Large intestine (tissue), 3 donors: ENCODE measurements at regions not wholly inside any gene's neighbourhood (a gene's known extent, or its start where the extent isn't known, plus 50 kb on each side); places are given as distances from the start of the nearest gene placed in this dataset.
"Not testable (repeated sequence)": the region's sequence is repeated elsewhere in the genome, so short reads cannot be mapped to it uniquely, and the experiment has no call there.

Experiments used
- DNase-seq, 2 donors: peaks; one replicate each; pipeline versions ENCODE4 v3.0.0 to v3.0.0-alpha.2; 2013
- H3K27ac ChIP-seq: one replicate; pipeline ENCODE4 v1.5.1; 2013; ENCODE audit warnings: low read length
- H3K27me3 ChIP-seq: 2 replicates; pipeline ENCODE4 v1.6.1; 2013; ENCODE audit warnings: low read length; ENCODE audit not compliant: control insufficient read depth, insufficient read depth
- H3K36me3 ChIP-seq: 2 replicates; pipeline ENCODE4 v1.6.1; 2013; ENCODE audit warnings: low read length; ENCODE audit not compliant: control insufficient read depth, insufficient read depth
- H3K4me1 ChIP-seq: one replicate; pipeline ENCODE4 v1.6.1; 2013; ENCODE audit warnings: low read length; ENCODE audit not compliant: control insufficient read depth, insufficient read depth
- H3K4me3 ChIP-seq: one replicate; pipeline ENCODE4 v1.5.1; 2013; ENCODE audit warnings: low read length
- H3K9me3 ChIP-seq: one replicate; pipeline ENCODE4 v1.6.1; 2013; ENCODE audit warnings: mild to moderate bottlenecking, low read depth, low read length, moderate library complexity; ENCODE audit not compliant: control insufficient read depth
- WGBS: methylation state at CpG from one replicate; pipeline ENCODE4 v1.1.5; 2013; ENCODE audit warnings: low lambda C conversion rate; ENCODE audit not compliant: insufficient coverage; 5-methylcytosine and 5-hydroxymethylcytosine counted together

DNA sequence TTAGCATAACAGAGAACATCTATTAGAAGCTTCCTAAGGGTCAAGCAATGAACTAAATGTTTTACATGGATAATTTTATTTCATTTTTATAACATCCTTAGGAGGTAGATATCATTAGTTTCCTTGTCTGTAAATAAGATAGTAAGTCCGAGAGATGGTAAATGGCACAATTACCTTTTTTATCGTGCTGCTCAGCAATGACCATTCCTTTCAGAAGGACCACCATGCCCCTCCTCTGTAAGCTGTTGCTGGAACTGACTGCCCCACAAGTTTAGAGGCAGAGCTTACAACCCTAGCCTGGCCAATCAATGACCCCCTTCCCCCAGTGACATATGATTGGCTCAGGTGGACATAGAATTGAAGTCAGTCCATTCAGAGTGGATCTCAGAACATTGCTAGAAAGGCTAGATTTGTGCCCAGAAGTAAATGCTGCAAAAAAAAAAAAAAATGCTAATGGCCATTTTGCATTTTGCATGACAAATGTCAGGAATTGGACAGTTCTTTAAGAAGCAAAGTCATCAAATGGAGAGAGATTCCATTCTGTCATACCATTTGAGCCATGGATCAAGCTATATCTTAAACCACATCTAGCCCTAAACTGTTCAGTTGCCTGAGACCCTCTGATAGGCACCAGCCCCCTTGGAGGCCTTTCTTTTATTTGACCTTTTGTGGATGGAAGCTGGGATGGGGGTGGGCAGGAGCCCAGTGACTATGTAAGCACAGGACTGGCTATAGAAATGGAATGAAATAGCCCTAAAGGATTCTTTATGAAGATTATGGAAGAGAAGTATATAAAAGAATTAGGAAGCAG lies 668.3 kb downstream of the UQCRFS1 start:
- Histone ChIP-seq H3K27ac (no peak overlapping the region), H3K36me3 (no peaks in the 10 kb centered on the region), H3K4me1 (no peaks in the 10 kb centered on the region), H3K4me3 (no peak overlapping the region), H3K27me3 (no peaks in the 10 kb centered on the region), H3K9me3 (no peaks in the 10 kb centered on the region)
- no CpG with 5 or more reads among the region's 2 CpGs for whole genome bisulfite sequencing
- no peak for DNase-seq

DNA sequence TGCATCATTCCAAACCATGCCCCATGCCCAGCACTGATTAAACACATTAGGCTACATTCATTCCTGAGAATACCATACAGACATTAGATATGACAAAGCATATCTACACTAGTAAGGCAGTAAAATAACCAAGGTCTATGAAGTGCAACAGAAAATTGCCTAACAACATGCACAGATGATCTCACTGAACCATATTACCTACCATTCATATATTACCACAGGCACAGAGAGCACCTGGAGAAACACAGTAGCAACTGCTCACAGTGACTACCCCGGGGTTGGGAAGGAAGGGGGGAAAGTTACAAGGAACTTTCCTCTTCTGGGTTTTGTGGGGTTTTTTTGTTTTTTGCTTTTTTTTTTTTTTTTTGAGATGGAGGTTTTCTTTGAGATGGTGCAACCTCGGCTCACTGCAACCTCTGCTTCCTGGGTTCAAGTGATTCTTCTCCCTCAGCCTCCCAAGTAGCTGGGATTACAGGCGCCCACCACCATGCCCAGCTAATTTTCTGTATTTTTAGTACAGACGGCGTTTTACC lies 669.6 kb downstream of the UQCRFS1 start:
- H3K4me3 ChIP-seq = no peak overlapping the region
- 80% methylated on average over 1 of the region's 5 CpGs for WGBS

DNA sequence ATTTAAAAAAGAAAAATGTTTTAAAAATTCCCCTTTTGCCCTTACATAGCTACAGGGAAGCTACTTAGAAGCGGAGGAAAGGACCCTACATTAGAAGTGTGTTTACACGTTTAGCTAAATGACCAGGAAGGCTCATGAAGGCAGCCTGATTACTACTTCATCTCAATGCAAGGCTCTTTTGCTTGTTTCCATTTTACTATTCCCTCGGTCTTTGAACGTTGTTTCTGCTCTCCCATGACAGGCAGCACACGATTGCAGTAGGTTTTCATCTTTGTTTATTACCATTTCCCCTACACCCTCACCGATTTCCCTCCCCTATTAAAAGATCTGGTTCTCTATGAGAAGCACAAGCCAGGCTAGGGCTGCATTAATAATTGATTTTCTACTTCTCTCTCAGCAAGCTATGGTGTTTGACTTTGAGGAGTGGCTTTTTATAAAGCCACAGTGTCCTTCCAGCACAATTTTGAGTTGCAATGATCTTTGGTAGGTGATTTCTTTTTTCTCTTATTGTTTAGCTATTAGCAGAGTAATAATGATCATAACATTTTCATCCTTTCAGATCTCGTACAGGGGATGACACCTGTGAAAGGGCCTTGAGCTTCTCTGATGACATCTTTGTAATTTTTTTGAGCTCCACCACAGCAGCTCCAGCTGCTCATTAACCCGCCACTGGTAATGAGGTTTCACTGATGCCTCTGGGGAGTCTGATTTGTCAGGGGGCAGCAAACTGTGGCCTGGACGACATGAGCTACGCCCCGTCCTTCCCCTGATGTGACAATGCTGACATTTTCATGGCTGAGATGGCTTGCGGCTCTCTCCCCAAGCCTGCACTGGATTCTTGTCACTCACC lies 670.3 kb downstream of the UQCRFS1 start:
- Histone ChIP-seq H3K36me3 (no peaks in the 10 kb centered on the region), H3K9me3 (no peaks in the 10 kb centered on the region), H3K27me3 (no peaks in the 10 kb centered on the region), H3K27ac (no peak overlapping the region), H3K4me1 (no peaks in the 10 kb centered on the region), H3K4me3 (no peak overlapping the region)
- no peak for DNase-seq
- 33% methylated on average over 4 of the region's 12 CpGs for WGBS

More for the DNA sequence above, 669.6 kb downstream of the UQCRFS1 start:
- H3K27me3 ChIP-seq = no peaks in the 10 kb centered on the region
- H3K36me3 ChIP-seq = no peaks in the 10 kb centered on the region
- no peaks in the 10 kb centered on the region for H3K9me3 ChIP-seq
- H3K27ac ChIP-seq = no peak overlapping the region
- no peaks in the 10 kb centered on the region for H3K4me1 ChIP-seq
- DNase-seq = no peak

DNA sequence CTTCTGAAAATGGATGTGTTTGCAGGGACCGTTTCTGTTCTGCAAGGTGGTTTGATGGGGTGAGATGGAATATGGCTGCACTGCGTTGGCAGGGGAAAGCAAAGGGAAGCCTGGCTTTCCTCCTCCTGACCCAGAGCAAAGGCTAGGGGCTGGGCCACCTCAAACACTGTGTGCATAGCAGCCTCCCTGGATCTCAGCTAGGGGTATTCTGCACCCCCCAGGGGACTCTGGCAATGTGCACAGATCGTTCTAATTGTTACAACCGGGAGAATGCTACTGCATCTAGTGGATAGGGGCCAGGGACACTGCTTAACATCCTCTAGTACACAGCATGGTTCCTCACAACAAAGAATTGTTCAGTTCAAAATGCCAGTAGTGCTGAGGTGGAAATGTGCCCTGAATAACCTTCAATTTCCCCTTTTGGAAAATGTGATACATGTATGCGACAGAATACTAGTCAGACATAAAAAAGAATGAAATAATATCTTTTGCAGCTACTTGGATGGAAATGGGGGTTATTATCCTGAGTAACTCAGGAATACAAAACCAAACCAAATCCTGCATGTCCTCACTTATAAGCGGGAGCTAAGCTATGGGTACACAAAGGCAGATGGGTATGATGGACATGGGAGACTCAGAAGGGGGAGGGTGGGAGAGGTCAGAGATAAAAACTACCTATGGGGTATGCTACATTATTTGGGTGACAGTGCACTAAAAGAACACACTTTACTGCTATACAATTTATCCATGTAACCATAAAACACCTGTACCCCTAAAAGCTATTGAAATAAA lies 671.2 kb downstream of the UQCRFS1 start:
- Histone ChIP-seq H3K4me1 (no peaks in the 10 kb centered on the region), H3K27me3 (no peaks in the 10 kb centered on the region), H3K4me3 (no peak overlapping the region), H3K36me3 (no peaks in the 10 kb centered on the region), H3K9me3 (no peaks in the 10 kb centered on the region), H3K27ac (no peak overlapping the region)
- DNase-seq = no peak
- WGBS = no CpG with 5 or more reads among the region's 6 CpGs

DNA sequence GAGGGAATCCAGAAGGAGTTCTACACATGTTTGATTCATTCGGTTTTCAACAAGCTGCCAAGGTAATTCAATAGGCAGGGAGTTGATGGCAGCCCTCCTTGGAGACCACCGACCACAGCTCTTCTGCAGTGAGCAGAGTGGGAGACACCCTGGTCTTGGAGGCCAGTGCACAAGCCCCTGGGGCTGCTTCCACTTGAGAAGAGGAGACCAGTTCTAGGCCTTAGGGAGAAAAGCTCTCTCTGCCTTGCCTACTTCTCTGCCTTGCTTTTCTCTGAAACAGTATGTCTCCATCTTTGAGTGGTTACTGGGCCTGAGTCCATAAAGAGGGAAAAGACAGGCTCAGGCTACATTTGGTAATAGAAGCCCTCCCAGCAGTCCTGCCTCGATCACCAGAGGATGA lies 671.9 kb downstream of the UQCRFS1 start:
- DNase-seq = no peak
- H3K27me3 ChIP-seq = no peaks in the 10 kb centered on the region
- no peaks in the 10 kb centered on the region for H3K36me3 ChIP-seq
- 100% methylated on average over 1 of the region's 3 CpGs for WGBS
- no peak overlapping the region for H3K27ac ChIP-seq
- no peak overlapping the region for H3K4me3 ChIP-seq
- H3K4me1 ChIP-seq = no peaks in the 10 kb centered on the region
- H3K9me3 ChIP-seq = no peaks in the 10 kb centered on the region

DNA sequence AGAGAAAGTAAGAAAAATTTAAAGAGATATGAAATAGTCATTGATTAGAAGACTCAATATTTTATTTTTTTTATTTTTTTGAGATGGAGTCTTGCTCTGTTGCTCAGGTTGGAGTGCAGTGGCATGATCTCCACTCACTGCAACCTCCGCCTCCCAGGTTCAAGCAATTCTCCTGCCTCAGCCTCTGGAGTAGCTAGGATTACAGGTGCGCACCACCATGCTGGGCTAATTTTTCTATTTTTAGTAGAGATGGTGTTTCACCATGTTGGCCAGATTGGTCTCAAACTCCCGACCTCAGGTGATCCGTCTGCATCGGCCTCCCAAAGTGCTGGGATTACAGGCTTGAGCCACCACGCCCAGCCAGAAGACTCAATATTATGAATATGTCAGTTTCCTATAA lies 672.6 kb downstream of the UQCRFS1 start:
- not testable (repeated sequence) for H3K27me3 ChIP-seq, H3K4me3 ChIP-seq, H3K9me3 ChIP-seq, H3K4me1 ChIP-seq, H3K36me3 ChIP-seq, DNase-seq, H3K27ac ChIP-seq
- WGBS = no CpG with 5 or more reads among the region's 6 CpGs

DNA sequence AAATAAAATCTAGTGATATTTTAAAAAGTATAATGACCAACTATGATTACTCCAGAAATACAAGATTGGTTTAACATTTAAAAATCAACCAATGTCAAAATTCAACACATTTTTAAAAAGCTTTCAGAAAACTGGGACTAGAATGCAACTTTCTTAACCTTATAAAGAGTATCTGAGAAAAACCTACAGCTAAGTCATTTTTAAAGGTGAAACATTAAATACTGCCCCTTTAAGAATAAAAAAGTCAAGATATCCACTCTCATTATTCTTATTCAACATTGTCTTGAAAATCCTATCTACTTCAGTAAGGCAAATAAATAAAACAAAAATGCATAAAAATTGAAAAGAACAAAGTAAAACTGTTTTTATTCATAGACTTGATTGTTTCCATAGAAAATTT lies 673.2 kb downstream of the UQCRFS1 start:
- DNase-seq = no peak
- Histone ChIP-seq H3K9me3 (no peaks in the 10 kb centered on the region), H3K4me1 (no peaks in the 10 kb centered on the region), H3K27me3 (no peaks in the 10 kb centered on the region), H3K36me3 (no peaks in the 10 kb centered on the region), H3K4me3 (no peak overlapping the region), H3K27ac (no peak overlapping the region)

DNA sequence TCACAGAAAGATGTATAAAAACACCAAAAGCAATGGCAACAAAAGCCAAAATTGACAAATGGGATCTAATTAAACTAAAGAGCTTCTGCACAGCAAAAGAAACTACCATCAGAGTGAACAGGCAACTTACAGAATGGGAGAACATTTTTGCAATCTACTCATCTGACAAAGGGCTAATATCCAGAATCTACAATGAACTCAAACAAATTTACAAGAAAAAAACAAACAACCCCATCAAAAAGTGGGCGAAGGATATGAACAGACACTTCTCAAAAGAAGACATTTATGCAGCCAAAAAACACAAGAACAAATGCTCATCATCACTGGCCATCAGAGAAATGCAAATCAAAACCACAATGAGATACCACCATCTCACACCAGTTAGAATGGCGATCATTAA lies 674.4 kb downstream of the UQCRFS1 start:
- not testable (repeated sequence) for H3K36me3 ChIP-seq, H3K27ac ChIP-seq, H3K4me3 ChIP-seq, H3K9me3 ChIP-seq, DNase-seq, H3K27me3 ChIP-seq, H3K4me1 ChIP-seq
- no CpG with 5 or more reads among the region's 2 CpGs for WGBS

DNA sequence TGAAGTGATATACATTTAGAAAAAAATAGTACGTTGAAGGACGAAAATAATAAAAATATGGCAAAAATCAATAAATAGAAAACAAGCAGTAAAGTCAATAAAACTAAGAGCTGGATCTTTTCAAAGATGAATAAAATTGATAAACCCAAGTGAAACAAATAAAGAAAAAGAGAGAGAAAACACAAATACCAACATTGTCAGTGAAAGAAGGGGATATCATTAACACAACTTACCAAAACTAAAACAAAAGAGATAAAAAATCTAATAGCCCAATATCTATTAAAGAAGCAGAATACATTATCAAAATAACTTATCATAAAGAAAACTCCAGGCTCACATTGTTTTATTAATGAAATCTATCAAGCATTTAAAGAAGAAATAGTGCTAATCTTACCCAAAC lies 675.1 kb downstream of the UQCRFS1 start:
- no peaks in the 10 kb centered on the region for H3K27me3 ChIP-seq
- no peaks in the 10 kb centered on the region for H3K4me1 ChIP-seq
- H3K4me3 ChIP-seq = no peak overlapping the region
- no peak for DNase-seq
- no peaks in the 10 kb centered on the region for H3K36me3 ChIP-seq
- H3K9me3 ChIP-seq = no peaks in the 10 kb centered on the region
- WGBS = 86% methylated on average over 2 of the region's 2 CpGs
- H3K27ac ChIP-seq = no peak overlapping the region

DNA sequence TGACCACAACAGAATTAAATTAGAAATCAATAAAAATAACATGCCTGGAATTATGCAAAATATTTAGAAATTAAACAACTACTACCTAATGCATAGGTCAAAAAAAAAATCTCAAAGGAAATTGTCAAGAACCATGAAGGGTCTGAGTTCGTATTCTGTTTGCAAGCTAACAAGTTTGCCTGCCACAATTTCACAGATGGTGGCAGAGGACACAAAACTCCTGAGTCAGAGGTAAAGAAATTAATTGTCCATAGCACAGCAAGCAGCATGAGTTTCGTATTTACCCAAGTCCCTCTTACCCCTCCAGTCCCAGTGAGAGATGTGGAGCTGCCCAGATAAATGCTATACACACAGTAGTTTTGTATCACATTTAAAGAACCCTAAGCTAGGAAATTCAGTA lies 675.9 kb downstream of the UQCRFS1 start:
- no CpG with 5 or more reads among the region's 2 CpGs for WGBS
- no peaks in the 10 kb centered on the region for H3K36me3 ChIP-seq
- H3K27me3 ChIP-seq = no peaks in the 10 kb centered on the region
- no peak for DNase-seq
- no peaks in the 10 kb centered on the region for H3K9me3 ChIP-seq
- no peak overlapping the region for H3K4me3 ChIP-seq
- no peak overlapping the region for H3K27ac ChIP-seq
- H3K4me1 ChIP-seq = no peaks in the 10 kb centered on the region
